Fibroblast of lung (primary cell): ENCODE measurements at regions not wholly inside any gene's neighbourhood (a gene's known extent, or its start where the extent isn't known, plus 50 kb on each side); places are given as distances from the start of the nearest gene placed in this dataset.

Source experiments
- CTCF ChIP-seq, 2 donors: IDR thresholded peaks in 1 of 2; conservative IDR thresholded peaks in 1 of 2; 1 replicate in 1 of 2; 2 replicates in 1 of 2; pipeline ENCODE4 v1.5.1; 2011 to 2012; ENCODE audit warnings: low read length in 2 of 2, control low read depth in 1 of 2, inconsistent platforms in 1 of 2, low read depth in 1 of 2, mild to moderate bottlenecking in 1 of 2
- EZH2 ChIP-seq: IDR thresholded peaks from 2 replicates; pipeline ENCODE4 v1.5.1; 2012; ENCODE audit warnings: low read length, control low read depth, mild to moderate bottlenecking; ENCODE audit errors: missing control alignments

- TF ChIP-seq CTCF (conservative IDR thresholded peaks at IDR 0.05 in 1 of 2, IDR thresholded peaks at IDR 0.05 in 1 of 2; ENCODE audit: low read depth in 1 of 2, low read length in 2 of 2) (no peak), EZH2 (no peak)
These were observed 169.8 kb upstream of the DUSP10 start for GRCh38 chr1:221911714-221912113.
